ENCODE measurements at regions not wholly inside any gene's neighbourhood (a gene's known extent, or its start where the extent isn't known, plus 50 kb on each side); places are given as distances from the start of the nearest gene placed in this dataset.

DNA sequence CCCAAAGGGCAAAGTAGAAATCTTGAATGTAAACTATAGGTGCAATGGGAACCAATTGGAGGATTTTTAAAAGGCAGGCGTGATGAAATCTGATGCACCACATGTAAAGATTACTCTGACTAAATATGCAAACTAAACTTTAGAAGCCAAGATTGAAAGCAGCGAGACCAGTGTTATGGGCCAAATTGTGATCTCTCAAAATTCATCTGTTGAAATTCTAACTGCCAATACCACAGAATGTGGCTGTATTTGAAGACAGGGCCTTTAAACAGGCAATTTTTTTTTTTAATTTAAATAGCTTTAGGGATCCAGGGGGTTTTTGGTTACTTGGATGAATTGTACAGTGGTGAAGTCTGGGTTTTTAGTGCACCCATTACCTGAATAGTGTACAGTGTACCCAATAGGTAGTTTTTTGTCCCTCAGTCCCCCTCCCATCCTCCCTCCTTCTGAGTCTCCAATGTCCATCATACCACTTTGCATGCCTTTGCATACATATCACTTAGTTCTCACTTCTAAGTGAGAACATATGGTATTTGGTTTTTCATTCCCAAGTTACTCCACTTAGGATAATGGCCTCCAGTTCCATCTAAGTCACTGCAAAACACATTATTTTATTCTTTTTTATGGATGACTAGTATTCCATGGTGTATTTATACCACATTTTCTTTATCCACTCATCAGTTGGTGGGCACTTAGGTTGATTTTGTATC is 69.7 kb downstream of the DRD1 start:
- TF ChIP-seq OSR1 (CRISPR knock-in tag; IDR thresholded peaks at IDR 0.05) = no peak
- TF ChIP-seq, protein P1, sequence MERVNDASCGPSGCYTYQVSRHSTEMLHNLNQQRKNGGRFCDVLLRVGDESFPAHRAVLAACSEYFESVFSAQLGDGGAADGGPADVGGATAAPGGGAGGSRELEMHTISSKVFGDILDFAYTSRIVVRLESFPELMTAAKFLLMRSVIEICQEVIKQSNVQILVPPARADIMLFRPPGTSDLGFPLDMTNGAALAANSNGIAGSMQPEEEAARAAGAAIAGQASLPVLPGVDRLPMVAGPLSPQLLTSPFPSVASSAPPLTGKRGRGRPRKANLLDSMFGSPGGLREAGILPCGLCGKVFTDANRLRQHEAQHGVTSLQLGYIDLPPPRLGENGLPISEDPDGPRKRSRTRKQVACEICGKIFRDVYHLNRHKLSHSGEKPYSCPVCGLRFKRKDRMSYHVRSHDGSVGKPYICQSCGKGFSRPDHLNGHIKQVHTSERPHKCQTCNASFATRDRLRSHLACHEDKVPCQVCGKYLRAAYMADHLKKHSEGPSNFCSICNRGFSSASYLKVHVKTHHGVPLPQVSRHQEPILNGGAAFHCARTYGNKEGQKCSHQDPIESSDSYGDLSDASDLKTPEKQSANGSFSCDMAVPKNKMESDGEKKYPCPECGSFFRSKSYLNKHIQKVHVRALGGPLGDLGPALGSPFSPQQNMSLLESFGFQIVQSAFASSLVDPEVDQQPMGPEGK (CRISPR knock-in tag; IDR thresholded peaks at IDR 0.05; ENCODE audit: borderline replicate concordance) = no peak
- TF ChIP-seq RARB (CRISPR knock-in tag; IDR thresholded peaks at IDR 0.05) = no peak
- TF ChIP-seq ARNTL (CRISPR knock-in tag; IDR thresholded peaks at IDR 0.05; ENCODE audit: borderline replicate concordance, low read depth) = no peak
- TF ChIP-seq ZFP30 (CRISPR knock-in tag; IDR thresholded peaks at IDR 0.05) = no peak
